UCSD-AML1 (cell line): ENCODE measurements at regions not wholly inside any gene's neighbourhood (a gene's known extent, or its start where the extent isn't known, plus 50 kb on each side); places are given as distances from the start of the nearest gene placed in this dataset.
A peak's percentile ranks its signal among the peaks of the same experiment; 100 is the strongest.

Experiments
- DNase-seq: peaks from one replicate; lab custom pipeline; 2025; ENCODE audit not compliant: unreplicated experiment; lab: John Stamatoyannopoulos, UW

DNA sequence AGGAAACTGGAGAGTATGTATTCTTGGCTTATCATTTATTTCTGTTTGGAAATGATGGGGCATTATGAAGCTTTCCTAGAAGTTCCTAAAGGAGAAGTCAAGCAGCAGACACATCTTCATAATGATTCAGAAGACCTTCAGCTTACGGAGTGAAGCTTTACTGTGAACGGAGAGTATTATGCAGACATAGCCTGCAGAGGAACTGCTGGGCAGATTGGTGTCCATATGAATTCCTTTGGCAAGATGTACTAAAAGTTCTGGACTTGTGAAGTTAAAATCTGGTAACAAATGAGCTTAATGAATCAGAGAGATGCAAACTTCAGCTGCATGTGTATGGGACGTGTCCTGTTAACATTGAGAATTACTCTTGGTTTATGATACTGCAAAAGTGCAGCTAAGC lies 60.1 kb downstream of the NABP1 start:
- no peak for DNase-seq

DNA sequence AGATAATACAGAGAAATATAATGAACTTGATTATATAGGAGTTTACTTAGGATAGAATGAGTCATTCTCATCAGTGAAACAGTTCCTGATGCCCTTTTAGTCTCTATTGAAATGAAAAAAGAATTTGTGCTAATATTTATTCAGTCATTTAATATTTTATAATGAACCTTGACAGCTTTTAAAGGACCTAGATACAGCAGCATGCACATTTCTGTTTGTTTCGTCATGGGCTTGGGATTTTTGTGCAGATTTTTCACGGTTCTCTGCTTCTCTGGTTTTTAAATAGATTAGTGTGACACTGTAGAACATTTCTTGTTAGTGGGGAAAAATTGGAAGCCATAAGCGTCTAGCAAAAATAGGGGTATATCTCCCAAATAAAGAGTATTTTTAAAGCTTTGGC lies 60.7 kb downstream of the NABP1 start:
- no peak for DNase-seq

DNA sequence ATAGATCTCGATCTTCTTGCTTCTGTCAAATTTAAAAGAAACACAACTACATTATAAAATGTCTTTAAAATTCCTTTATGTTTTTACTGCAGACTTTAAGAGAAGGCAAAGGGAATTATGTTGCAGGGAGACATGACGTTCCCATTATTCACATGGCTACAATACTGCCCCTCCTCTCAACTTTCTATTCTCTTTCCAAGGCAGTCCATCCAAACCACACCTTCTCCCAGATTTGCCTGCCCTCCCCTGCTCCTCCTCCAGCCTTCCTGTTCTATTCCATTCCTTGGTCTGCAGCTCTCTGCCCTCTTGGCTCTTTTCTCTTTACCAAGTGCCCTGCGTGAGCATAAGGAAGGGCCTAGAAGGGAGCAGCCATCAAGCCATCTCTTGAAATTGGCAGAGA lies 61.3 kb downstream of the NABP1 start:
- DNase-seq: no peak

DNA sequence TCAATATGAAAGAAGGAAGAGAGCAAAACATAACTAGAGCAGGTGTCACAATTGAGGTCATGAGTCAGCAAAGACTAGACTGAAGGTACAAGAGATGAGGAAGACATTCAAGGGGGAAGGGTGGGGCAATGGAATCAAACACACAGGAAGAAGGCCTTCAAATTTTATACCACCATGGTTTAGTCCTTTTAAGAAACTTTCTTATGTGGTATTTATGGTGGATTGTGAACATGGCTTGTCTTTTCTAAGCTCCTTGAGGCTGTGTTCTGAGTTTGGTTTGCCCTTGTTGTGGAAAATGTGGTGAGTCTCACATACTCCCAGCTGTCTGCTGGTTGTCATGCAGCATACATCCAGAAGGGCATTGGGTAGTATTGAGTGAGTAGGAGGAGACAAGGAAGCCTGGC lies 62.1 kb downstream of the NABP1 start:
- no peak for DNase-seq

DNA sequence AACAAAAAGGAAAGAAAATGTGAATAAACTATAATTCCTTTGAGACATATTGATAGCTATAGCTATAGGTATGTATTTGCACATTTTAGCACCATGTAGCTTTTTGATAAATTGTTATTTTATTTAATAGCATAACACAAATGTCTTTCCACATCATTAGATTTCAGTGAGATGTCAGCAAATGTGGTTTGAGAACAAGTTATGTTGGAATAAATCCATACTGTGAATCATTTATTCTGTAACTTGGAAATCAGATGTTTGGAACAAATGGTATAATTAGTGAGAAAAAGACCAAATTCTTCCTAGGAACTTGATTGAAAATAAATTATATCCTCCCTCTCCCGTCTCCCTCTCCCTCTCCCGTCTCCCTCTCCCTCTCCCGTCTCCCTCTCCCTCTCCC lies 62.8 kb downstream of the NABP1 start:
- DNase-seq: no peak

DNA sequence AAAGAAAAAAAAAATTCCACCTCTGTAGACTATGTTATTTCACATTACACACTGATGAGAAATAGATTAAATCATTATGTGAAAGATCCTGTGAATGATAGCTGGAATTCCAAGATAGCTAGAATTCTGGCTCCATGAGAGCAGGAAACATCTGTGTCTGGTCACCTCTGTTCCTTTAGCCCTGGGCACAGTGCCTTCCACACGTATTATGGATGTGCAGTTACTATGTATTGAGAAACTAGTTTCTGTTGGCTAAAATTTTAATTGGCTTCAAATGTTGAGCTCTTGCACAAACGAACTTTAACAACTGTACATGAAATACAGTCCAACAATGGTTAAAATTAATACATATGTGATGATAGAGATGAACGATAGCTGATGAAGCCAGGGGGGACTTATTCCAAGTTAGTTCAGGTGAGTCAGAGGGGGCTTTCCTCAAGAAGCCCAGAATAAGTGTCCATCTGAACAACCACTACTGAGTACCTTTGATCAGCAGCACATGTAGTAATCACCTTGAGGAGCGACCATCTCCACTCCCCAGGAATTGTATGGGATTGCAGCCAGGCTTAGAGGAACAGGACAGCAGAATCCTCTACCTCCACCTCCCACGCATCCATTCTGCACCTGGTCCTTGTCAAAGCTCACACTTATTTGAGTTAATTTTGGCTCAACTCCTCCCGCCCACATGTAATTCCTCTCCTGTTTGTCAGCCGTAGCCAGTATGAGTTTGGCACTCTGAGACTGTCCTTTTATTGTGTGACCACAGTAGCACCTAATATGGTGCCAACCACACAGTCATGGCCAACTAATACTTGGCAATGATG lies 68.6 kb downstream of the NABP1 start:
- no peak for DNase-seq

DNA sequence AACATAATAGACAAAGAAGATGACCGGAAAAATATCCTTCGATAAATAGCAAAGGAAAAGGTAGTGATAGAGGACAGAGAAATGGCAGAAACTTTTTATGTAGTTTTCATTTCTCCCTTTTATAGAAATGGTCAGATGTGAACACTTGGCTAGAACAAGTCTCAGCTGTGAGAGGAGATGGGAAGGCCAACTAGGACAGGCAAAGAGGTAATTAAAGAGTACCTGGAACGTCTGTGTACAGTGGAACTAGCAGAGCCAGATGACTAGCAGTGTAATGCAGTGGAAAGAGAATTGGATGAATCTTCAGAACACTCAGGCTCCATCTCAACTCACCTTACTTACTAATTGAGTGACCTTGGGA lies 69.2 kb downstream of the NABP1 start:
- DNase-seq: no peak

DNA sequence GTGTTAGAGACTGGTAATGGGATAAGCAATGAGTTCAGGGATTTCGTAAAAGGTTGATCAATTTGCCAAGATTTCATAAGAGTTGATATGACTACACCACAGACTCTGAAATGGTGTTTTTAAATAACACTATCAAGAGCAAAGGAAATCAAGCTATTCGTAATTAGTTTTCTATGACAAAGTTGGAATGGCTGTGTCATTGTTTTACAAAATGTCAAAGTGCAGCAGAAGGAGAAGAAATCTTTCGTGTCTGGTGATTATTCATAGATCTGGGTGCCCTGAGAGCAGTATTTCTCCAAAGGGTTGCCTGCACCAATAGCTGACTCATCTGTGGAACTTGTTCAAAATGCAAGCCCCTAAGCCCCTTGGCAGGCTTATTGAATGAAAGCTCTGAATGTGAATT lies 70.1 kb downstream of the NABP1 start:
- no peak for DNase-seq

DNA sequence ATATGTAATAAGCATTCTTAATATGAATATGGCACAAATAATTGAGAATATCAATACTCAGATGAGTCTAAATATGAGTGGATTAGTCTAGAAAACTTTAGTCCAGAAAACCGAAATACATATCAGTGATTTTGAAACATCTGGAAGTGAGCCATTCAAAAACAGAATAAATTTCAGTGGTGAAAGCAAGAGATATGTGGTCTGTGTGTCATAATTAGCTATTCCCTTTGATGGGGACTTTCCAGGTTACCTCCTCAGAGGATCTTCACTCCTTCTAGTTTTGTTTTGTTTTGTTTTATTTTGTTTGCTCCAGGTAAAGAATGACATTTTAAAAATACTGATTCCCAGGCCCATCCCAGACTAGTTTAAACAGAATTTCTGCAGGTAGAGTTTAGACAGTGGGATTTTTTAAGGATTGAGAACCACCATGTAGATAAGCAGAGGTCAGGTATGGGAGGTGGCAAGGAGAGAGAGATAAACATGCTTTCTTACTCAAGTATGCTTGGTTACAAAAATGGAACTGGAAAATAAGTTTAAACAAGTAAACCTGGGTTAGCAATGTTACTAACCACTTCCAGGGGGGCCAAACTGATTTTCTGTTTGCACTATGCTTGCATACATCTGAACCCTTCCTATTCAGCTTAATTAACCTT lies 70.7 kb downstream of the NABP1 start:
- DNase-seq: no peak

DNA sequence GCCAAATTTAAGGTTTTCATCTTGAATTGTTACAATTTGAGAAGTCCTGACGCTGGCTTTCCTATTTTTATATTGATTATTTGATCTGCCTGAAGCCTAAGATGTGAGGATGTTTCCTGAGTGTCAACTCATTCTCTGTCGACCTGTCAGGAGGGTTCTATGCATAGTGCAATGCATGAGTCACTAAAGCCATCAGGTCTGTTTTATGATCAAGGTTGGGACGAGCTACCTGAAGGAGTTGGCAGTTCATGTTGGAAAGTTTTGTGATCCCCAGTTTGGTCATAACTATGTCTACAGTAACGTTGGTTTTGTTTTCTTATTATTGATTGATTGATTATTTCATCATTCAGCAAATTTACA lies 71.2 kb downstream of the NABP1 start:
- no peak for DNase-seq

DNA sequence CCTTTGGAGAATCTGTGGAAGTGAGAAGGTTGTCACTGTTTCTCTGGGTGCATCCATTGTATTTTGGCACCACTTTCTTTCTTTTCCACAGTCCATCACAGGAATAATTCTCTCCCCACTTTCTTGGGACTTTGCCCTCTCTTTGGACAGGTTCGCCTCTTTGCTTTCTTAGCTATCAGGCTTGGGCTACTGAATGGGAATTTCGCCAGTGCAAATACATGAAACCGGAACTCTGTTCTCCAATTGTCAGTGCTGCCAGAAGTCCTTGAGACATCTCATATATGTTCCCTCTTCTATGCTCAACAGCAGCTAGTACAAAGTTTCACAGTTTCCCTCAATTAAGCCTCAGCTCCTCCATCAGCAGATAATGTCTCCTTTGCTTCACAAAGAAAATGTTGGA lies 76.2 kb downstream of the NABP1 start:
- DNase-seq: no peak

DNA sequence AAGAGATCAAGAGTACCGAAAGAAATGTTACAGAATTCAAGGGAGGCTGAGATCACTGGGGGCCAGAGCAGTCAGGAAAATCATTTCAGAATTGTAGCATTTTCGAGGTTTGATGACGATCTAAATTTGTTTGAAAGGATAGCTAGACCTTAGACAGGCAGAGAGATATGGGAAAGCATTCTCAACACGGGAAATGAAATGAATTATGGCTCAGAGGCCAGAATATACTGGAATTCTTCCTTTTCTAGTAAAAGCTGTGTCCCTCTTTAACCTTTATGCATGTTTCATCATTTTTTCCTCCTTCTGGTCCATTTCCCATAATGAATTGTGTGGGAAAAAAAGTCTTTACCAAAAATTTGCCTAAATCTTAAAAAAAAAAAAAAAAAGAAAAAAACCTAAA lies 78.8 kb downstream of the NABP1 start:
- no peak for DNase-seq

DNA sequence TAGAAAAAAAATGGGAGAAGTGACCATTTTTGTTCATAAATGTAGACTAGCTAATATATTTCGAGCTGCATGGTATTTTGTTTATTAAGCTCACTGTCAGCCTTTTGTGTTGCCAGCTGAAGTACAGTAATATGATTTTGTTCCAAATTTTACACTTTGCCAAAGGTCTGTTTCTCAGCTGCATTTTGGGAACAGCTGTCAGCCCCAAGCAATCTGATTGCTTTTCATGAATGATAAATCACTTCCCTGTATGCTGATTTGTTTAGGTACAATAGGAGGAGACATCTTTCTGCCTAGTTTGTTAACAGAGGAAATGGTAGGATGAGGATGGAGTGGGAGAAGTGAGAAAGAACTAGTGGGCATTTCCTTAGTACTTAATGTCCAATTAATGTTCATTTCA lies 79.3 kb downstream of the NABP1 start:
- no peak for DNase-seq

DNA sequence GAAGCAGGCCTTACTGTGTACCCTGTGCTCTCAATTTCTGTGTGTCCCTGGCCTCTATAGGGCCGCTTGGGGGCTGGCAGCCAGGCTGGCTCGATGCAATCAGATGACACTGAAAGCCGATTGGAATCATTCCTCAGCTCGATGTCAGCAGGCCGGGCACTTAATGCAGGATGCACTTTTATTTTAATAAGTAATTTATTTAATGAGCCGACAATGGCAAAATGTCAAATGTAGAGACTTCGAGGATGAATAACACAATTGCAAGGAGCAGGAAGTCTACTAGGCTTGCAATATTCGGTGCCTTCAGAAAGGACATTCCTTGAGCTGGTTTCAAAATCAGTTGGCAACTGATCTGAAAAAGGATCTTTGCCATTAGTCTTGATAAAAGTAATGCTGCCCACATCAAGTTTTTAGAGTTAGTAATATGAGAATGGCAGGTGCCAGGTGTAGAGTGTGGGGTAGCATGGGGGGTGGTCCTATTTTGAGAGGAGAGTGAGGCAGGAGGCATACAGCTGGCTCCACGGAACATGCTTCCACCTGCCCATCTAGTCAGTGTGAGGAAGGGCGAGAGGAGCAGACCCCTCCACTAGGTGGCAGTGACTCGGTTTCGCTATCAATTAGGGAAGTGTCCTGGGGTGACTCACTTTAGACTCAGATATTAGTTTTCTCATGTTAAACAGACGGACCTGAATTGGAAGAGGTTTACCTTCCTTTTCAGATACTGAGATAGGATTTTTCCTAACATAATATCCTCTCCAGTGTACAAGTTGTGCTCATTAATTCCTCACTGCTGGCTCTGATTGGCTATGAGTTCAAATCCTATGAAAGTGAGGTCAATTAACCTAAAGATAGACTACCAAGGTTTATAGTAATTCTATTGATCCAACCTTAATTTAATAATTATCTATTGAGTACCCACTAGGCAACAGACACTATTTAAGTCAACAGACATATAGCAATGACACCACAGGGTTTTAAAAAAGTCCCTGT lies 80.9 kb downstream of the NABP1 start:
- peak; percentile 66 for DNase-seq

DNA sequence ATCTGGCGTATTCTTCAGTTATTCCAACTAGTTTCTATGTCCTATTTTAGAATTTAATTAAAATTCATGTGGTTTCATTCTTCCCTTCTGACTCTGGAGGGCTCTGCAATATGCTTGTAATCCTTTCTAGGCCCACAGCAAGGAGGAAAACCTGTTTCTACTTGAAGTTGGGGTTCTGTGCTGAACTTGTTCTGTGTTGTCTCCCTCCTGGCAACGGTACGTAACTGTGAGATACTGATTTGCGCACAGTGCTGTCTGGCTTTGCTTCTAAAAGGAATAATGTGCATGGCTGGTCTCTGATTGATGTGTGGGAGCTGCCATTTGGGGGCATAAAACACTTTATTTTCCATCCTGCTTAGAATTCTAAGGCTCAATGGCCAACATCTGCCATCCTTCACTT lies 81.7 kb downstream of the NABP1 start:
- no peak for DNase-seq

DNA sequence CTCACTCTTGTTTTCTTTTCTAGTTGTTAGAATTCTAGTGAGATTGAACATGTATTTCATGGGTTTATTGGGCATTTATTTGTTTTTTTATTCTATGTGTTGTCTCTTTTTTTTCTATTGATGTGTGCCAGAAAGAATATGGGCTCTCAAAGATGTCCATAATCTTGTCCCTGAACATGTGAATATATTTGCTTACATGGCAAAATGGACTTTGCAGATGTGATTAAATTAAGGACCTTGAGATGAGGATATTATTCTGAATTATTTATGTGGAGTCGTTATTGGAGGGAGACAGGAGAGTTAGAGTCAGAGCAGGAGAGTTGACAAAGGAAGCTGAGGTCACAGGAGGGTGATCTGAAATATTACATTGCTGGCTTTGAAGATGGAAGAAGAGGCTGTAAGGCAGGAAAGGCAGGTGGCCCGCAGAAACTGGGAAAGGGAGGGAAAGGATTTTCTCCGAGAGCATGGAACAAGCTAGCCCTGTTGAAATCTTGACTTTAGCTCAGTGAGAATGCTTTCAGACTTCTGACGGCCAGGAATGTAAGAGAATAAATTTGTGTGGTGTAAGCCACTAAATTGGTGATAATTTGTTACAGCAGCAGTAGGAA lies 82.8 kb downstream of the NABP1 start:
- no peak for DNase-seq

DNA sequence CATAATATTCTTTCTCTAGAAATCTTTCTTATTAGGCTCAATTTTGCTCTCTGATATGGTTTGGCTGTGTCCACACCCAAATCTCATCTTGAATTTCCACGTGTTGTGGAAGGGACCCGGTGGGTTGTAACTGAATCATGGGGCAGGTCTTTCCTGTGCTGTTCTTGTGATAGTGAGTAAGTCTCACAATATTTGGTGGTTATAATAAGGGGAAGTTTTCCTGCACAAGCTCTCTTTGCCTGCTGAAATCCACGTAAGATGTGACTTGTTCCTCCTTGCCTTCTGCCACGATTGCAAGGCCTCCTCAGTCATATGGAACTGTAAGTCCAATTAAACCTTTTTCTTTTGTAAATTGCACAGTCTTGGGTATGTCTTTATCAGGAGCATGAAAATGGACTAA lies 73.8 kb downstream of the CAVIN2 start:
- DNase-seq: no peak

DNA sequence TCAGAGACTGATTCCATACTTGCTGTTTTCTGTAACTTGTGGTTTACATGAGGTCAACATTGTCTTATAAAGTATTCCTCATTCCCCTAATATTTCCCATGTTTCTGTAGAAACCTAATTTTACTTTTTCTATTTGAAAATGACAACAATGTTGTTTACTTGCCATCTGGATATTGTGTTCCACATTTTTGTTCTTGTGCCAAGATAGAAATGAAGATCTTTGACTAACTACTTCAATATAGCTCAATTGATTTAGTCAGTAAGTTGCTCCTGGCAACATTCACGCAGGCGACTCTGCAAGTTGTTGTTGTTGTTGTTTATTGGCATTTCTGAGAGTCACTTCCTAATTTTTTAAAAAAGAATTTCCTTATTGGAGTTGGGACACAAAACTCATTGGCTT lies 69.5 kb downstream of the CAVIN2 start:
- no peak for DNase-seq

DNA sequence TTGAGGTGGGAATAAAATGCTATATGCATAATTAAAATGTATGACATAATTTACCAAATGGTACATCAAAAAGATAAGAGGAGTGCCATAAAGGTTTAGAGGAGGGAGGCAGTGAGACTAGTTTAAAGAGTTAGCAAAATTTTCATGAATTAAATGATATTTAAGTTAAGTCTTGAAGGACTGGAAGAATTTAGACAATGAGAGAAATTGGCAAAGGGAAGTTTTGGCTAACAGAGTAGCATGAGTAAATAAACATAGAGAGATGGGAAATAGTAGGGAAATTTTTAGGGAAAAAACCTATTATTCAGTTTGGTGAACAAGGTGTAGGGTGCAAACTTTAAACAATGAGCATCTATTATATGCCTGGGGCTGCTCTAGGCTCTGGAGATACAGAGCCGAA lies 68.8 kb downstream of the CAVIN2 start:
- DNase-seq: no peak

DNA sequence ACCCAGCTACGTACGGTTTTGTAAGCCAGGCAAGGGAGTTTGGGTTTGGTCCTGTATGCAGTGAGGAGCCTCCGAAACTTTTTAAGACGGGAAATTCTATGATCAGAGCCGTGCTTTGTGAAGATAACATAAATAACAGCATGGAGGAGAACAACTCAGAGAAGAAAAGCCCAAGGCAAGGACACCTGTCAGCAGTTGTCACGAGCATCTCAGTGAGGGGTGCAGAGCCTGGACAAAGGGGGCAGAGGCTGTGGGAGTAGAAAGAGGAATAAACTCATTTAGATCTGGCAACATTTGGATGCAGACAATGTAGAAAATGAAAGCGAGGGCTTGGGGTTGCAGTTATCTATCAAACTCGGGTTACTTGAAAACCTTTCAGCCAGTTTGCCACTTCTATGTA lies 64.5 kb downstream of the CAVIN2 start:
- DNase-seq: no peak

DNA sequence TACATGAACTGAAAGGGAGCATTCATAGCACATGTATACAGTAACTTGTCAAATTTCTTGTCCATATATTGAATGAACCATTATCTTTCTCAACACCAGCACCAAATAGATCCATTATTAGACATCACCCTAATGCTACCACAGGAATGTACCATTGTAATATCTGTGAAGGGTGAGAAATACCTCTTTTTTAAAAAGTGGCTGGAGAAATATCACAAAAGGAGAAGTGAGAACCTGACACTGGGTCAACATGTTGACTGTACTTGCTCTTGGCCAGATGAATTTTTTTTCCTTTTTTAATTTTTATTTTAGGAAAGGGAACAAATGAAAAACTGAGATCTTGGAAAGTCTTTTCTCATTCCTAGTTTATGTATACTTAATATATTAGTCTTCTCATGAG lies 63.5 kb downstream of the CAVIN2 start:
- DNase-seq: no peak
